Astrocyte of the cerebellum (primary cell): ENCODE measurements at regions not wholly inside any gene's neighbourhood (a gene's known extent, or its start where the extent isn't known, plus 50 kb on each side); places are given as distances from the start of the nearest gene placed in this dataset.

Source experiments
- DNase-seq: peaks from one replicate; pipeline ENCODE4 v3.0.0-alpha.2; 2011; ENCODE audit warnings: low read depth
- H3K4me3 ChIP-seq: 2 replicates; pipeline ENCODE4 v1.5.1; 2011; ENCODE audit warnings: mild to moderate bottlenecking, low read depth, low read length, moderate library complexity
- CTCF ChIP-seq: IDR thresholded peaks from 2 replicates; pipeline ENCODE4 v1.5.1; 2012; ENCODE audit warnings: low read length, low read depth, moderate library complexity, mild to moderate bottlenecking; ENCODE audit errors: missing control alignments
- in situ Hi-C: cut with HindIII; loops from 2 replicates; pipeline ENCODE4 v1.10.0; 2017; ENCODE audit warnings: low sequenced_read_pairs

- H3K4me3 ChIP-seq, result no peak overlapping the region
- DNase-seq, result no peak
- in situ Hi-C loops, result no loop called here
- no peak for TF ChIP-seq CTCF
Observed at GRCh38 chr2:41344529-41344928, 703.3 kb upstream of the PKDCC start.

DNA sequence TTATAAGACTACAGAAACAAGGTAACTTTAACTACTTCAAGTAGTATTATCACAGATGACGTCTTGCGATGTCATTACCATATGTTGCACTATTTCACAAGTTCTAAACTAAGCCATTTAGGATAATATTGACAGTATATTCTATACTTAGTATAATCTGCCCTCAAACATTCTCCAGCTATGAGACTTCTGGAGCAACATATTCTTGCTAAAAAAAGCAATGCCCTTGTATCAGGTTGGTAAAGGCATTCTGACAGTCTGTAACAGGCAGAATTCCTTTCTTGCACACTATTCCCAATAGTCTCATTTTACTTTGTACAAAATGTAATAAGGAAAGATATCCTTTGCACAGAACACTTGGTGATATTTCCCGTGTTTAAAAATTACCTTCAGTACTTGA, 694.8 kb upstream of the PKDCC start:
- in situ Hi-C loops, result no loop called here
- DNase-seq, result no peak
- no peak overlapping the region for H3K4me3 ChIP-seq
- no peak for TF ChIP-seq CTCF

DNA sequence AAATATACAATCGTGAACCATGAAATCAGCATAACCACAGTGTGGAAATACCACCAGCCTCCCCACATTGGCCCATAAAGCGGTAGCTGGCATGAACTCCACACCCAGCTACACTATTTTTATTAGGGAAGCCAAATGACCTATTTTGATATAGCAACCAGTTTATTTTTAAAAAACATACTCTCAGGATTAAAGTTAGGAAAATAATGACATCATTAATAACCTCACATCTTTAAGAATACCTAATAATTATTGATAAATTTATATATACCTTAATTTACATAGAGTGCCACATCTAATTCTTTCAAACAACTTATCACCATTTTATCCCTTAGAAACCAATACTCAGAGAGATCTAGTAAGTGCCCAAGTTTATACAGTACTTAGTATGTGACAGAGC, 692.0 kb upstream of the PKDCC start:
- no peak for DNase-seq
- in situ Hi-C loops, result no loop called here
- TF ChIP-seq CTCF, result no peak
- H3K4me3 ChIP-seq, result no peak overlapping the region

GRCh38 chr2:41364842-41365241, 683.0 kb upstream of the PKDCC start:
- no peak for DNase-seq
- H3K4me3 ChIP-seq, result no peak overlapping the region
- in situ Hi-C loops, result no loop called here
- TF ChIP-seq CTCF, result no peak

DNA sequence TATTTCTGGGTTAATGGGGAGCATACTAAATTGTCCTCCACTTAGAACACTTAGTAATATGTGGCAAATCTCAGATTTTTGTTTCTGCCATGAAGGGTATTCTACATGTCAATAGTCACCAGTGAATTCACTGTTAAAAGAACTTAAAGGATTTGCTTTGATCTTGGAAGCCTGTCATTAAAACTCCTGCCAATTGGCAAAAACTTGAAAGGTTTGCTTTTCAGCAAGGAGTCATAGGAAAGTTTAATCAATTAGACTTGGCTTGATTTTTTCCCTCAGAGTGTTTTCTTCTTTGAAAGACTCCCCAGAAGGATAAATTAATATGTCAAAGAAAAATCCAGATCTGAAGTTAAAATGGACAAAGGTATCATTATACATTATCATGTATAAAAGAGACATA, 671.9 kb upstream of the PKDCC start:
- H3K4me3 ChIP-seq, result no peak overlapping the region
- no peak for DNase-seq
- no peak for TF ChIP-seq CTCF
- in situ Hi-C loops, result no loop called here

- in situ Hi-C loops, result no loop called here
- no peak for DNase-seq
- TF ChIP-seq CTCF, result no peak
- H3K4me3 ChIP-seq, result no peak overlapping the region
Observed at GRCh38 chr2:41377837-41378236, 670.0 kb upstream of the PKDCC start.

GRCh38 chr2:41378420-41378819, 669.4 kb upstream of the PKDCC start:
- H3K4me3 ChIP-seq, result no peak overlapping the region
- DNase-seq, result no peak
- no peak for TF ChIP-seq CTCF
- in situ Hi-C loops, result no loop called here
